HEK293 (cell line): ENCODE measurements at regions not wholly inside any gene's neighbourhood (a gene's known extent, or its start where the extent isn't known, plus 50 kb on each side); places are given as distances from the start of the nearest gene placed in this dataset.

Experiments used
- CTCF ChIA-PET: fragments of 350-600 bp; formaldehyde crosslinking; extraction: SDS; loops from one replicate; lab custom pipeline; 2021; ENCODE audit warnings: antibody characterized with exemption; lab: Yijun Ruan, JAX
- POLR2A ChIA-PET: fragments of 300-600 bp; formaldehyde crosslinking; extraction: SDS; loops from one replicate; lab custom pipeline; 2020; ENCODE audit warnings: antibody characterized with exemption, inconsistent platforms; lab: Yijun Ruan, JAX
- H3K27ac ChIP-seq: fragments of 200-500 bp; sonication (Bioruptor generic); 2 replicates; pipeline ENCODE4 v1.5.1; 2014; ENCODE audit warnings: low read depth, low read length, control low read depth, inconsistent platforms; ENCODE audit errors: extremely low read depth
- H3K36me3 ChIP-seq, 2 experiments: fragments of 200-500 bp in 1 of 2; sonication (Bioruptor generic) in 1 of 2; 1 replicate in 1 of 2; 2 replicates in 1 of 2; pipeline ENCODE4 v1.5.1; 2014 to 2017; ENCODE audit warnings: inconsistent platforms in 2 of 2, low read length in 2 of 2; ENCODE audit not compliant: control insufficient read depth in 2 of 2, insufficient read depth in 1 of 2
- H3K4me1 ChIP-seq: fragments of 200-500 bp; sonication (Bioruptor generic); 2 replicates; pipeline ENCODE4 v1.5.1; 2014; ENCODE audit warnings: mild to moderate bottlenecking, low read length, inconsistent platforms; ENCODE audit not compliant: control insufficient read depth, insufficient read depth
- H3K4me3 ChIP-seq: 2 replicates; pipeline ENCODE4 v1.5.1; 2011; ENCODE audit warnings: low read depth, mild to moderate bottlenecking, control low read depth, low read length, moderate library complexity
- H3K9me3 ChIP-seq: fragments of 200-500 bp; sonication (Bioruptor generic); 2 replicates; pipeline ENCODE4 v1.5.1; 2014; ENCODE audit warnings: low read depth, low read length, inconsistent platforms; ENCODE audit not compliant: control insufficient read depth, insufficient read depth
- KLF8 ChIP-seq: fragments of 450-650 bp; formaldehyde crosslinking; IDR thresholded peaks from 2 replicates; pipeline ENCODE4 v1.5.1; 2016; ENCODE audit warnings: missing biosample characterization, missing genetic modification characterization
- MEIS1 ChIP-seq: sonication (generic); formaldehyde crosslinking; IDR thresholded peaks from 2 replicates; pipeline ENCODE4 v1.8.1; 2022; ENCODE audit warnings: missing genetic modification reagents, mild to moderate bottlenecking, borderline replicate concordance
- MYNN ChIP-seq: fragments of 450-650 bp; formaldehyde crosslinking; IDR thresholded peaks from 2 replicates; pipeline ENCODE4 v1.5.1; 2016; ENCODE audit warnings: missing biosample characterization, missing genetic modification characterization, borderline replicate concordance
- PATZ1 ChIP-seq: fragments of 450-650 bp; formaldehyde crosslinking; IDR thresholded peaks from 2 replicates; pipeline ENCODE4 v1.5.1; 2016; ENCODE audit warnings: missing biosample characterization, missing genetic modification characterization
- PBX3 ChIP-seq: sonication (generic); formaldehyde crosslinking; IDR thresholded peaks from 2 replicates; pipeline ENCODE4 v1.8.1; 2022; ENCODE audit warnings: mild to moderate bottlenecking, moderate library complexity, missing genetic modification reagents
- WT1 ChIP-seq: fragments of 450-650 bp; formaldehyde crosslinking; IDR thresholded peaks from 2 replicates; pipeline ENCODE4 v1.5.1; 2016; ENCODE audit warnings: missing biosample characterization, missing genetic modification characterization
- ZBTB11 ChIP-seq: fragments of 450-650 bp; formaldehyde crosslinking; conservative IDR thresholded peaks from 2 replicates; pipeline ENCODE4 v1.5.1; 2016; ENCODE audit warnings: low read depth, missing biosample characterization, missing genetic modification characterization
- ZBTB6 ChIP-seq: fragments of 450-650 bp; formaldehyde crosslinking; IDR thresholded peaks from 2 replicates; pipeline ENCODE4 v1.5.1; 2017; ENCODE audit warnings: missing biosample characterization, missing genetic modification characterization
- ZBTB7A ChIP-seq: fragments of 450-650 bp; formaldehyde crosslinking; IDR thresholded peaks from 2 replicates; pipeline ENCODE4 v1.5.1; 2016; ENCODE audit warnings: low read depth, missing biosample characterization, missing genetic modification characterization
- ZNF10 ChIP-seq: fragments of 450-650 bp; formaldehyde crosslinking; IDR thresholded peaks from 2 replicates; pipeline ENCODE4 v1.5.1; 2017; ENCODE audit warnings: missing biosample characterization, missing genetic modification characterization
- ZNF112 ChIP-seq: fragments of 450-650 bp; formaldehyde crosslinking; IDR thresholded peaks from 2 replicates; pipeline ENCODE4 v1.5.0; 2017; ENCODE audit warnings: missing biosample characterization, missing genetic modification characterization
- ZNF132 ChIP-seq: fragments of 450-650 bp; formaldehyde crosslinking; IDR thresholded peaks from 2 replicates; pipeline ENCODE4 v1.5.1; 2017; ENCODE audit warnings: missing biosample characterization, missing genetic modification characterization, borderline replicate concordance
- ZNF157 ChIP-seq: fragments of 450-650 bp; formaldehyde crosslinking; IDR thresholded peaks from 2 replicates; pipeline ENCODE4 v1.5.1; 2016; ENCODE audit warnings: missing biosample characterization, missing genetic modification characterization
- ZNF335 ChIP-seq: fragments of 450-650 bp; formaldehyde crosslinking; conservative IDR thresholded peaks from 2 replicates; pipeline ENCODE4 v1.5.1; 2016; ENCODE audit warnings: missing biosample characterization, missing genetic modification characterization
- ZNF416 ChIP-seq: fragments of 450-650 bp; formaldehyde crosslinking; IDR thresholded peaks from 2 replicates; pipeline ENCODE4 v1.5.1; 2016; ENCODE audit warnings: missing biosample characterization, missing genetic modification characterization
- ZNF48 ChIP-seq: fragments of 450-650 bp; formaldehyde crosslinking; IDR thresholded peaks from 2 replicates; pipeline ENCODE4 v1.5.1; 2016; ENCODE audit warnings: missing biosample characterization, missing genetic modification characterization
- ZNF501 ChIP-seq: fragments of 450-650 bp; formaldehyde crosslinking; IDR thresholded peaks from 2 replicates; pipeline ENCODE4 v1.5.1; 2016; ENCODE audit warnings: missing biosample characterization, missing genetic modification characterization
- ZNF548 ChIP-seq: fragments of 450-650 bp; formaldehyde crosslinking; IDR thresholded peaks from 2 replicates; pipeline ENCODE4 v1.5.1; 2016; ENCODE audit warnings: missing biosample characterization, missing genetic modification characterization
- ZNF621 ChIP-seq: fragments of 450-650 bp; formaldehyde crosslinking; IDR thresholded peaks from 2 replicates; pipeline ENCODE4 v1.5.1; 2017; ENCODE audit warnings: missing biosample characterization, missing genetic modification characterization
- ZNF664 ChIP-seq: fragments of 450-650 bp; formaldehyde crosslinking; IDR thresholded peaks from 2 replicates; pipeline ENCODE4 v1.5.1; 2016; ENCODE audit warnings: missing biosample characterization, missing genetic modification characterization
- ZNF785 ChIP-seq: fragments of 450-650 bp; formaldehyde crosslinking; IDR thresholded peaks from 2 replicates; pipeline ENCODE4 v1.5.1; 2016; ENCODE audit warnings: missing biosample characterization, missing genetic modification characterization
- ZXDB ChIP-seq: fragments of 450-650 bp; formaldehyde crosslinking; IDR thresholded peaks from 2 replicates; pipeline ENCODE4 v1.5.1; 2016; ENCODE audit warnings: missing biosample characterization, missing genetic modification characterization

GRCh38 chr13:86878781-86879180, 792.4 kb upstream of the SLITRK5 start:
- Histone ChIP-seq H3K27ac (no peak overlapping the region), H3K4me1 (no peaks in the 10 kb centered on the region), H3K36me3 (no peaks in the 10 kb centered on the region), H3K4me3 (no peak overlapping the region), H3K9me3 (no peaks in the 10 kb centered on the region)
- no peak for TF ChIP-seq ZBTB11 (tag by site-specific recombination)
- no peak for TF ChIP-seq ZNF112
- TF ChIP-seq ZNF785 (tag by site-specific recombination) = no peak
- TF ChIP-seq ZXDB (tag by site-specific recombination) = no peak
- CTCF ChIA-PET = no interaction called here
- POLR2A ChIA-PET = no interaction called here

- Histone ChIP-seq H3K4me1 (no peaks in the 10 kb centered on the region), H3K27ac (no peak overlapping the region)
- no peak for TF ChIP-seq ZBTB6 (tag by site-specific recombination)
- TF ChIP-seq ZNF664 = no peak
- no peak for TF ChIP-seq ZNF48 (tag by site-specific recombination)
- no peak for TF ChIP-seq ZNF112
- TF ChIP-seq ZNF621 (tag by site-specific recombination) = no peak
- no peak for TF ChIP-seq ZNF157
- TF ChIP-seq WT1 = no peak
- no peak for TF ChIP-seq ZBTB7A (tag by site-specific recombination)
- TF ChIP-seq MEIS1 (CRISPR knock-in tag) = no peak
- no peak for TF ChIP-seq PATZ1
- no peak for TF ChIP-seq ZNF132 (tag by site-specific recombination)
- TF ChIP-seq, all 188 proteins: peak for 0
- H3K36me3 ChIP-seq = no peaks in the 10 kb centered on the region
- POLR2A ChIA-PET = no interaction called here
- no peak overlapping the region for H3K4me3 ChIP-seq
- CTCF ChIA-PET = interaction anchor here (1.2 to 1.8 kb wide), 2 partner anchors 11 to 393 kb away, joined by 4 to 5 read pairs; no protein-coding TSS in a partner anchor
- H3K9me3 ChIP-seq = no peaks in the 10 kb centered on the region
Measured at GRCh38 chr13:86881390-86881789, 789.8 kb upstream of the SLITRK5 start.

GRCh38 chr13:86882107-86882506, 789.1 kb upstream of the SLITRK5 start:
- CTCF ChIA-PET = interaction anchor here (1.8 kb wide), 1 partner anchor 12 kb away, joined by 5 read pairs; no protein-coding TSS in a partner anchor
- TF ChIP-seq ZNF501 (tag by site-specific recombination) = no peak
- no peak for TF ChIP-seq ZBTB11 (tag by site-specific recombination)
- TF ChIP-seq ZNF10 (tag by site-specific recombination) = no peak
- no peak for TF ChIP-seq KLF8 (tag by site-specific recombination)
- TF ChIP-seq MYNN = no peak
- no peak for TF ChIP-seq ZNF548 (tag by site-specific recombination)
- TF ChIP-seq PBX3 (CRISPR knock-in tag) = no peak
- no peak for TF ChIP-seq ZNF416
- TF ChIP-seq ZNF335 (tag by site-specific recombination) = no peak

More at GRCh38 chr13:86882107-86882506, 789.1 kb upstream of the SLITRK5 start:
- Histone ChIP-seq H3K9me3 (no peaks in the 10 kb centered on the region), H3K36me3 (no peaks in the 10 kb centered on the region), H3K27ac (no peak overlapping the region), H3K4me3 (no peak overlapping the region), H3K4me1 (no peaks in the 10 kb centered on the region)
- POLR2A ChIA-PET = no interaction called here
